DMS153 (cell line): ENCODE measurements at regions not wholly inside any gene's neighbourhood (a gene's known extent, or its start where the extent isn't known, plus 50 kb on each side); places are given as distances from the start of the nearest gene placed in this dataset.
A peak's percentile ranks its signal among the peaks of the same experiment; 100 is the strongest.
"Not testable (repeated sequence)": the region's sequence is repeated elsewhere in the genome, so short reads cannot be mapped to it uniquely, and the experiment has no call there.

Source experiments
- DNase-seq: peaks from one replicate; lab custom pipeline; 2025; lab: John Stamatoyannopoulos, UW

DNA sequence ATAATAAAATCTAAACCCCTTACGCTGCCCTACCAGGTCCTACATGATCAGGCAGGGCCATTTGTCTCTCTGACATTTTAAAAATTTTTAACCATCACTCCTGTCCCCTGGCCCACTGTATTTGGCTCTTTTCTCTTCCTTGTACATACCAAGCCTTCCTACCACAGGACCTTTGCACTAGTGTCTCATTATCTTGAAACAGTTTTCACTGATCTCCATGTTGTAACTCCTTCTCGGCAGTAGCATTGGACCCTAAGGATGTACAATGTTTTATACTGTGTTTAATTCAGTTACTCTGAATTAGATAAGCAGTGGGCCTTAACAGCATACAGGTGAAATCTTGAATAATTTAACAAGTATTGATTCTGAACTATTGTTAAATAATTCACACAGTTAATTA is 330.7 kb downstream of the UTRN start:
- DNase-seq, result no peak

DNA sequence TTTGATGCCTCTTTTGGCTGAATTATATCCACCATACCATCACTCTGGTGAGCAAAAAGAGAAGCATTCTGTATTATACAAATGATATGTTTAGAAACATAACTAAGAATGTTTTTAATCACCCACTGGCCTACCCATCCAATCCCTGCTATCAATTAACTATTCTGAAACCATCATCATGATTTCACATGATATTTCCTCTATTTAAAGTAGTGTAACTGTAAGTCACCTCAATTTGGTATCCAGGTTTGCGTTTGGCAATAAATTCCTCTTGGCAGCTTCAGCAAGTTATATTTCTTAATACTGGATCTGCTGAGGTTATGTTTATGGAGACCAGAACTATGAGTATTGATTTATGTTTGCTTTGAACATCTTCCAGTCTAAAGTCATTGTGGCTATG is 332.1 kb downstream of the UTRN start:
- DNase-seq, result no peak

DNA sequence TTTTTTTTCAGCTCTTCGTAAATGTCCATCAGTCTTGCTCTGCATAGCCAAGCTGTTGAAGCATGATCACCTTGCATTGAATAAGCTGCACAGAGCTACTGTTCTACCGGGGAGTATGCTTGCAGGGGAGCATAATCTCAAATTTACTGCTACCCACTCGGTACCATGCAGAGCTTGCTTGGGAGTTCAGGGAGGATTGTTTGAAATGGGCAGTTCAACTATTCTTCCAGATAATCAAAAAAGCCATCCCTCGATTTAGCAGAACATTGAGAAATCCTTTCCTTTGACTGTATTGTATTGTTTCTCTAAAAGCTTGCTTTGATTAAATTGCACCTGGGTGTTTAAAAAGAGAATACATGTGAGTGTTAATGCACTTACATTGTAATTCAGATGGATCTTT is 332.6 kb downstream of the UTRN start:
- no peak for DNase-seq

DNA sequence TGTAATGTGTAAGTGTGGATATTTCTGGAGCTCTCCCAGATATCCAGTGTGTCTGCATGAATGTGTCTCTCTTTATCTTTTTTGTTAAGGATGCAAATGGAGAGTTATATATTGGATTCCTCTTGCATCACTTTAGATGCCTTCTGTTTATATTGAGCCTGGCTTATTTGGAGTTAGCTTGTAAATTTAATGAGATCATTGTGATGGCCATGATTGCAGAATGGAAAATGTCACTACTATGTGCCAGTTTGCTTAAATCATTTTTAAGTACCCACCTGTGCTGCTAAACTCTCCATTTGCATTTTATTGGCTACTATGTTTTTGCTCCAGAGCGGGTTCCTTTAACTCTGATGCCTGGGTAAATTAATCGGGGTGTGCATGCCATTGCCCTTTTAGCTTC is 334.8 kb downstream of the UTRN start:
- peak; percentile 33 for DNase-seq

DNA sequence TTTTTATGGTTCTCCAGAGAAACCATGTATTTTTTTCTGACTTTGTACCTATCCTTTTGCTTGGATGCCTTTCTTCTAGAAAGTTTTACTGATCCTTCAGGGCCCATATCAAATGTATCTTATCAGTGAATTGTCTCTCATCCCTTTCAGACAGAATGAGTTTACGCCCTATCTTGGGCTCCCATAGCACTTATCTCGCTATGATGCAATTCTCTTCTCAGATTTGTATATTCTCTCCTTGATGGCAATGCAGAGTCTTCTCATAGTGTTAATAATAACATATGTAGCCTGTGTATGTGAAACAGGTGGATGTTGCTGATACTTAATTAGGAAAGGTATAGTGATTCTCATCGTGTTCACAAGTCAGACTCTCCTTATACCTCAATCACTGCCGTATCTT is 336.2 kb downstream of the UTRN start:
- no peak for DNase-seq

DNA sequence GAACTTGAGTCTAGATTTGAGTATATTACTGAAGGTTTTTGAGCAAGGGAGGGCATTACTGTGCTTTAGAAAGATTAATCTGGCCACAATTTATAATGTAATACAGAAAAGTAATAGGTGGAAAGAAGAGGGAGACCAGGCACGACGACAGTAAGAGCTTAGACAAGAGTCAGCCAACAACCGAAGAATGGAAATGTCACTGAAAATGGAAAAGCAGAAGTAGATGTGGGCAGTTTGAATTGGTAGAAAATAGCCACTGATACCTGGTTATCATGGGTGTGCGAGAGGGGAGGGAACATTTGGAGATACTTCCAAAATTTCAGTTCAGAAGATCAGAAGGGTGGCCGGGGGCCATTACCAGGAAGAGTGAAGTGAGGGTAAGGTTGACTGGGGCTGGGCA is 339.1 kb downstream of the UTRN start:
- DNase-seq, result no peak

DNA sequence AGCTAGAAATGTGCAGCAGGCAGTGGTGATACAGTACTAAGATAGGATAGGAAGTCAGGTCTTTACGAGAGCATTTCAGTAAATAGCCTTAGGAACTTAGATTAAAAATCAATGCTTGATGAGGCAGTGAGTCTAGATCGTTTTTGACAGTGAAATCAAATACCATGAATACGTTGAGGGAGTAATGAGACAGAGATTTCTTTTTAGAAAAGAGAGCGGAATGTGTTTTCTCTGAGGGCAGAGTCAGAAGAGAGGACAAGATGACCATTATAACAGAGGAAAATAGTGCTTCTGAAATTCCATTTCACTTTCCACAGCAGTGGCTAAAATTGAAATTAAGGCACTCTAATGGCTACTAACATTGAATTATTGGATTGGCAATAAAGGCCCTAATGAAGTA is 339.6 kb downstream of the UTRN start:
- DNase-seq, result no peak

DNA sequence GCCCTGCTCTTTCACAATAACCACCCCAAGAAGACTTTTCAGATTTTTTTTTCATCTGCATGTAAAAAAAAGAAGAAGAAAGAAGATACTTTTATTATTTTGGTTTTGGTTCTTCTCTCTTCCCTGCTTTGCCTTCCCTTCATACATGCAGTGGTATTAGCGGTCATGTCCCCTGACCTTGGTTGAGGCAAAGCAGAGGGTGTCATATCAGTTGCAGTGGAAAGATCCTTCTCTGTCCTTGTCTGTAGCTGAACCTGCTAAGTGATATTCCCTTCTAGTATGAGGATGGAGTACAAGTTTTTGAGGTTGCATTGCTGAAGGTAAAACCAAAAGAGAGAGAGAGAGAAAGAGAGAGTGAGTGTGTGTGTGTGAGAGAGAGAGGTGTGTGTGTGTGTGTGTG is 345.7 kb downstream of the UTRN start:
- DNase-seq, result no peak

DNA sequence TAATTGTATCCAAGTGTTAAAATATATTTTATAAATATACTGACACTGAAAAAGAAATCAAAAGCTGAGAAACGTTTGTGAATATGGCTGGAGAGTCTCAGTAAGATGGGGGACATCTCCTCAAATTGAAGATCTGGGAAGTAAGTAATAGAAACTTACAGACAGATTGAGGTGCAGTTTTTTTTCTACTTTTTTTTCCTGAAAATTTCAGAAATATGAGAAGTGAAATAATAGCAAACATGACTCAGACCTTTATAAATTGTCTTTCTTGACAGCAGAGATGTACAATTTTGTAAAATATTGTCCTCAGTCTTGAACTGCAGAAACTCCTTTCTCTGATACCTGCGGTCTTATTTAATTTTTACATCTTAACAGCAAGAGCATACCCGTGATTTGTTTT is 347.1 kb downstream of the UTRN start:
- DNase-seq, result no peak

DNA sequence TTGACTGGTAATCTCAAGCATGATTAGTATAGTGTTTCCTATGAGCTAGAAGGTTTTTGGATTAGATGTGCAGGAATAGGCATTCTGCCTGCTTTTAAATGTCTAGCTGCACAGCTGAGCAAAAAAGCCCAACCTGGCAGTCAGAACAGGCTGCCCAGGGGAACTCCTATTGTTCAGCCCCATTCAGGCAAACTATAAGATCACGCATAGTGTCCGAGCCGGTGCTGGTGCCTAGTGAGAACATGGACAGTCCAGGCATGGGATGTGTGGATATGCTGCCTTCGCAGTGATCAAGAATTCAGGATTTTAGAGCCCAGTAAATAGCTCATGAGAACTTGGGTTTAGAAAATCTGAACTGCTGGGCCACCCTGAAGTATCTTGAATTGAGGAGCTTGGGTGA is 348.8 kb downstream of the UTRN start:
- DNase-seq, result no peak

DNA sequence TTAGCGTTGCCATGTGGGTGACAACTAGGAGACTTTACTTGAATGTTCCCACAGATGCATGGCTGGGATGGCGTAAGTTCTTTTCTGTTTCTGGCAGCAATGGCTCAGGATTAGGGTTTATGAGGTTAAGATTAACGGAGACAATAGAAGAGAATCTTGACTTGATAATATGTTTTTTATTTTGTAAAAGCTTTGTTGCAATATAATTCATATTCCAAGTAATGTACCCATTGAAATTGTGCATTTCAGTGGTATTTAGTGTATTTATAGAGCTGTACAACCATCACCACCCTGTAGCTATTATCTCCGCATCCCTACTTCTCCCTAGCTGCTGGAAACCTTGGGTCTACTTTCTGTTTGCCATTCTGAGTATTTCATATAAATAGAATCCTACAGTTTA is 349.2 kb downstream of the UTRN start:
- no peak for DNase-seq

DNA sequence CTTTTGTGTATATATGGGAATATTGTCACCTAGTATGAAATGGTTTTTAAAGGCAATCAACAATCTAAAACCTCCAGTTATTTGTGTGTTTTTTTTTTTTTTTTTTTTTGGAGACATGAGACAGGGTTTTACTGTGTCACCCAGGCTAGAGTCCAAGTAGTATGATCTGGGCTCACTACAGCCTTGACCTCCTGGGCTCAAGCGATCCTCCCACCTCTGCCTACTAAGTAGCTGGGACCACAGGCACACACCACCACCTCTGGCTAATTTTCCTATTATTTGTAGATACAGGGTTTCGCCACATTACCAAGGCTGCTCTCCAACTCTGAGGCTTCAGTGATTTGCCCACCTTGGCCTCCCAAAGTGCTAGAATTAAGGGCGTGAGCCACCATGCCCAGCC is 349.9 kb downstream of the UTRN start:
- DNase-seq, result no peak

DNA sequence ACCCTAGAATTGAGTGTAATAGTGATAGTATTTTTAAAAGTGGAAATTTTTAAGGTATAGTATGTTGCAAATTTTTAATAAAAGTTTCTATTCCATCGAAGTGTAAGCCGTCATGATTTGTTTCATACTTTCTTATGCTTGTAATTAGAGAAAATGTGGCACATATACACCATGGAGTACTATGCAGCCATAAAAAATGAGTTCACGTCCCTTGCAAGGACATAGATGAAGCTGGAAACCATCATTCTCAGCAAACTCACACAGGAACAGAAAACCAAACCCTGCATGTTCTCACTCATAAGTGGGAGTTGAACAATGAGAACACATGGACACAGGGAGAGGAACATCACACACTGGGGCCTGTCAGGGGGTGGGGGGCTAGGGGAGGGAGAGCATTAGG is 350.9 kb downstream of the UTRN start:
- DNase-seq, result not testable (repeated sequence)

DNA sequence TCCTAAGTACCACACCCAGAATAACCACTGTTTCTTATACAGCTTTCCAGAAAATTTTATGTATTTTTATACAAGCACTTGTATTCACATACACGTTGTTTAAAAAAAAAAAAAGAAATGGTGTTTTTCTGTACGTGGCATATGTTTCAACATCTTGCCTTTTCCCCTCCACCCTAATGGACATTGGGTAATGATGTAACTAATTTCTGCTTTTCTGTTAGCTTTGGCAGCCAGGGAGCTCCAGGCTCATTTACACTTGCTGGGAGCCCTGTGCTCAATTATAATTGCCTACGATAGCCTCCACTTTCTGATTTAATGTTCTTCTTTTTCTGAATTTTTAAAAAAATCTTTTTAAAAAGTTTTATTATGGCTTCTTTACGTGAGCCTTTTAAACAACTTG is 352.4 kb downstream of the UTRN start:
- DNase-seq, result no peak

DNA sequence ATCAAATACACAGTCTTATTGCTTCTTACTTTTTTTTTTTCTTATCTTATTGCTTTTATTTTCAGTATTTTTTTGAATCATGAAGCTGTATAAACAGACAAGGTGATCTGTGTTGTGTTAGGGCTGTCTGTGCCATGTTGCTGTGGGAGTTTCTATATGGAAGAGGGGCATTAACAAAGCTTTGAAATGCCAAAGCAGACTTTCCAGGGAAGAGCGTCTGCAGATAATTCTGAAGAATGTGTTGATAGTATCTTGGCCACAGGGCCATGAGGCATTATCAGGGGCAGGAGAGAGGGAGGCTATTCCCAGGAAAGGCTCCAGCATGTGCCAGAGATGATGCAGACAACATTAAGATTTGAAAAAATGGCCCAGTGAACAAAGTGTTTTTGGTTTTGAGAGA is 354.5 kb downstream of the UTRN start:
- no peak for DNase-seq

DNA sequence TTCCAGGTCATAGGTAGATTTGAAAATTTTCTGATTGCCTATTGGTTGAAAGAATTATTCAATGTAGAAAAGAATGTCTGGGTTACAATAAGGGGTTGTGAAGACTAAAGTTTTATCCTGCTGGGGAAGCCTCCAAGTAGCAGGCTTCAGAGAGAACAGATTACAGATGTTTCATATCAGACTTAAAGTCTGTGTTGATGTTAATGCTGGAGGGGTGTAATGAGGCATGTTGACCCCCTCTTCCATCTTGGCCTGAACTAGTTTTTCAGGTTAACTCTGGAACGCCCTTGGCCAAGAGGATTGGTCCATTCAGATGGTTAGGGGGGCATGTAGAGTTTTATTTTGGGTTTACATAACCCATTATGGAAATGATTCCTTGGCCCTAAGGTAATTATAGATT is 356.2 kb downstream of the UTRN start:
- no peak for DNase-seq

DNA sequence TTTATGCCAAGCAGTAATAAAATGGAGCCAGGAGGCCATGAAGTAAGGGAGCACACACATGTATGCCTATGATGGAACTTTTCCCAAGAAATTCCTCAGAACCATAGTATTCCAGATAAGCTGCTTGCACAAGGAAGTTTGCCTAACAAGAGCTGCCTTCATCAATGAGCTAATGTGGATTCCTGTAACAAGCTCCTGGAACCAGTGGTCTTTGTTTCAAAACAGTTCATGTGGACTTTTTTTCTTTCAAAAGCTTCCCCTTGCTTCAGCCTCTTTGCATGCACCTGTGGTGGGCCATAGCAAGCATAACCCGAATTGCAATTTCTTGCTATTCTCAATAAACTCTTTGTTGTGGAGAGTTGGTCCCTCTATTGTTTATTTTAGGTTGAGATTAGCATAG is 359.6 kb downstream of the UTRN start:
- DNase-seq, result no peak

DNA sequence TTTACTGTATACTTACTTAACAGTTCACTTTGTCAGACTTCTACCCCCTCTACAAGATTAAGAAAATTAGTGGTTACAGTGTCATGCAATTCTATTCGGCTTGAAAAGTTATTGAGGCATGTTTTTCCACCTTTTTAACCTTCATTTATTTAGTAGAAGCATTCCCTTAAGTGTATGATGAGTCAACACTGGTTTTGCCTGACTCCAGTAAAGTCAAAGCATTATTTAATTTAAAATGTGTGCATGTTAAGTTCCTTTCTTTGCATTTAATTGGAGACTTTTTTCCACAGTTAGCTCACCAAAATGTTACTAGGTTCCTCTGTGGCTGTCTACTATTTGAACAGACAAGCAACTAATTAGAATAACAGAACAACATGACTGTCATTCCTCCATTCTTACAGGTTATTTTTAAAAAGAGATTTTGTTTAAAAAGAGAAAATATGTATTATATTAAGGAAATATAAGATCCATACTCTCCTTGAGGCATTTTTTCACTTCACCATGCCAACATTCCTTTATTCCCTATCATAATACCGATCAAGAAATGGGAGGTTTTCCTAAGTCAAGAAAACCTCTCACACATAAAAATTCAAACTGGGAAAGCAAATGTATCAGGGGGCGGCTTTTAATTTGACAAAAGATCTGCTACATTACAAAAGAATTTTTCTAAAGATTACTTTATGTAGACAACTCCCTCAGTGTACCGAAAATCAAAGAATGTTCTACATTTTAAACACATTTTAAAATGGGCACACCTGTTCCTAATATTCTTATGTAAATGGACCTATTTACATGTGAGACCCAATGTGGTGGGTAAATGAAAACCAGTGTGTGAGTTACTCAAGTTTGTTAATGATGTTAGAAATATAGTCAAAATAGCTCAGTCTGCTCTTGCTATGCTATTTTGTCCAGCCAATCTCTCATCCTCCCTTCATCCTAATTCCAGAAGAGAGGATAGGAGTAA is 361.2 kb downstream of the UTRN start:
- no peak for DNase-seq

DNA sequence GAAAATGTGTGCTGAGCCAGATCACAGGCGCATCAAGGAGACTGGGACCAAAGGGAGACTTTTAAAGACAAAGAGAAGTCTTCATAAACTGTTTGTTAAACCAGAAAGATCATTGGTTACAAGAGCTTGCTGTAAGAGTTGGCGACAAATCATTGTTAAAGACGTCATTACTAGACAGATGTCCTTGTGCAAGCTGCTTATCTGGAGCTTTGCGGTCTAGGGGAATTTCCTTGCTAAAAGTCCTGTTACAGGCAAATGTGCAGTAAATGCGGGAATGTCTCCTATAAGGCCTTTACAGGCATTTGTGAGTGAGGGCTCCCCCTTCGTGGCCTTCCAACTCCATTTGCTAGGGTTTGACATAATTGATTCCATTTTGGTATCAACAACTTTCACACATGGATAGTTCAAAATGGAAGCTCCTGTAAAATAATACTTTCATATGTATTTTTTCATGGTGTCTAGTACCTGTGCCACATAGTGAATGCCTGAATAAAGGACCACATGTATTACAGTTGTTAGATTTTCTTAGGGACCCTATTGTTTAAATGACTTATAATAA is 362.4 kb downstream of the UTRN start:
- DNase-seq, result no peak

DNA sequence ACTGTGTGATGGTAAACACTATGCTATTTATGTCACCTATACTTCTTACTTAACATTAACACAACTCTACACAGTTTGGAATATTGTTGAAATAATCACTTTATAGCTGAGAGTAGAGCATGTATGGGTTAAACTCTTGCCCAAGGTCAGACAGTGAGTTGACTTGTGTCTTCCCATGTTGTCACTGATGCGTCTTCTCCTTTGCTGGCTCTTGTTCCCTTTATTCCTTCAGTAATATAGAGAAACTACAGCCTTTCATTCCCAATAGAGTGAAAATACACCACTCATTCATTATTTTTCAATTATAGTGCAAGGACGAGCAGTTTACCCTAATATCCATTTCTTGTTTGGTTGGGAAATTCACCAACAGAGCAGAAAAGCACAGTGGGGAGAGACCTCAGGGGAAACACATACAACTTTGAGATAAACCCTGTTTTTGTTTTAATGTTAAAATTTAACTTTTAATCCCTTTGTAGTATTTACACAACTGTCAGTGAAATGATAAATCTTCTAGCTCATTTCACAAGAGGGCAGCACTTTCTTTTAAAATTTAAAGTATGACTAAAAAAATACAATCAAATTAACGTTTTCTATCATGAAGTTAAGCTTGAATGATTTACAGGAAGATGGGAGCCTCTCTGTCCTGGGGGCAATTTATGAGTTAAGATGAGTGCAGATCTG is 363.0 kb downstream of the UTRN start:
- DNase-seq, result no peak

DNA sequence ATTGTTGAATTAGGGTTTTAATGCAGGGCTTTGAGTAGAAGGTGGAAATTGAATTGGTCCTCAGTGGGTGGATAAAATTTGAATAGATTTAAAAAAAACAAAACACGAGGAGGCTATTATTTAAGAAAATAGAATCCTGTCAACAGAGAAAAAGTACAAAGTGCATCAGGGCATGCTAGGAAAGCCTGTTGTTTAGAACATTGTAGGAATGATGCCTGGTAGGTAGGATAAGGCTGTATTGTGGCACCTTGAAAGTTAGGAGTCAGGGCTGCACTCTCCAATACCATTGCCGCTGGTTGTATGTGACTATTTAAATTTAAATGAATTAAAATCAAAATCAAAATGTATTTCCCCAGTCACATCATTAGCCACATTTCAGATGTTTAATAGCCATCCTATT is 363.9 kb downstream of the UTRN start:
- no peak for DNase-seq

DNA sequence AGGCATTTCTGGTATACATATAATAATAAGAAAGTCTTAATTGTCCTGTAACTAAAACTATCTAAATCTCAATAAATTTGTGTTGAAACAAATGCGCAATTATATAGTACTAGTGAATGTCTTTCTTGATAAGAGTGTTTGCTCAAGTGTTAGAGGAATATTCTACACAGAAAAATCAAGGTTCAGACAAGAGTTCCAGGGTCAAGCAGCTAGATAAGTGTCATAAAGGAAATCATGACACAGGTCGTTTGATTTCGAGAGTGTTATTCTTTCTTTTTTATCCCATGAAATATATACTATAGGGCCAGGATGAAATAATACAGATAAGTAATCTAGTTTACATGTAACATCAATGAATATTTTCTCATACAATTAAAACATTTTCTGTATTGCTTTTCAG is 366.1 kb downstream of the UTRN start:
- no peak for DNase-seq

DNA sequence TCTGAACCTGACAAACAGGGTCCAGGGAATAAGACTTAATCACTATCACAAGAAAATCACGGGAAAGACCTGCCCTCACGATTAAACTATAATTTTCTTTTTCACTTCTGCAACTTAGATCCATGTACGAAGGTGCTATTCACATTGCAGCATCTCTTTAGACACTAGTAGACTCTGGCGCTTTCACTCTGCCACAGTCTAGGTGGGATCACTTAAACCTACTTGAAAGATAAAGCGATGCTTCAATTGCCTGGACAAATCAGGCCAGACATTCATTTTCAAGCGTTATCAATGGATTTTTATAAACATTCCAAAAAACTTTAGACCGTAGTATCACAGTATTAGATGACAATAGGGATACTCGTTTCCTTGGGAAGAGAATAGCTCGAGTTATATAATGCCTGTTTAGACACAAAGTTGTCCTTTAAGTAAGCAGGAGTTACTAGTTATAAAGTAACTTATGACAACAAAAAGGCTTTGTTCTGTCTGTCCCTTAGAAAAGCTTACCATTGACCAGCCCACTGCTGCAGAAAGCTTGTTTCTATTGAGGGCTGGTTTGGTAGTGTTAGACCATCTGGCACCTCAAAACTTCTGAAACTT is 367.3 kb downstream of the UTRN start:
- no peak for DNase-seq
